ENCODE measurements at regions not wholly inside any gene's neighbourhood (a gene's known extent, or its start where the extent isn't known, plus 50 kb on each side); places are given as distances from the start of the nearest gene placed in this dataset.

- DNase-seq, result no peak
Measured at GRCh38 chr13:112124141-112124540, 57.2 kb downstream of the SOX1 start.

GRCh38 chr13:112127564-112128330 lies 60.8 kb downstream of the SOX1 start:
- no peak for DNase-seq

GRCh38 chr13:112128331-112128610 lies 61.3 kb downstream of the SOX1 start:
- no peak for DNase-seq

GRCh38 chr13:112130418-112130817 lies 63.5 kb downstream of the SOX1 start:
- DNase-seq, result no peak

GRCh38 chr13:112131081-112131712 lies 64.2 kb downstream of the SOX1 start:
- DNase-seq, result no peak

GRCh38 chr13:112131713-112132113 lies 64.8 kb downstream of the SOX1 start:
- DNase-seq, result no peak

- no peak for DNase-seq
Measured at GRCh38 chr13:112132142-112132541, 65.2 kb downstream of the SOX1 start.

GRCh38 chr13:112132619-112133018 lies 65.7 kb downstream of the SOX1 start:
- DNase-seq, result no peak

- no peak for DNase-seq
Measured at GRCh38 chr13:112133499-112134390, 66.8 kb downstream of the SOX1 start.

GRCh38 chr13:112134391-112135075 lies 67.6 kb downstream of the SOX1 start:
- DNase-seq, result no peak

- no peak for DNase-seq
Measured at GRCh38 chr13:112136095-112136494, 69.1 kb downstream of the SOX1 start.

- DNase-seq, result no peak
Measured at GRCh38 chr13:112137144-112137543, 70.2 kb downstream of the SOX1 start.

GRCh38 chr13:112140366-112140765 lies 73.4 kb downstream of the SOX1 start:
- DNase-seq, result no peak

GRCh38 chr13:112141643-112142400 lies 74.9 kb downstream of the SOX1 start:
- no peak for DNase-seq

- DNase-seq, result no peak
Measured at GRCh38 chr13:112142401-112142930, 75.5 kb downstream of the SOX1 start.

- no peak for DNase-seq
Measured at GRCh38 chr13:112143046-112143752, 76.2 kb downstream of the SOX1 start.

- no peak for DNase-seq
Measured at GRCh38 chr13:112143753-112144615, 77.0 kb downstream of the SOX1 start.

GRCh38 chr13:112144616-112145550 lies 77.9 kb downstream of the SOX1 start:
- no peak for DNase-seq
